CD4-positive, alpha-beta T cell (primary cell): ENCODE measurements at regions not wholly inside any gene's neighbourhood (a gene's known extent, or its start where the extent isn't known, plus 50 kb on each side); places are given as distances from the start of the nearest gene placed in this dataset.

Experiments
- ATAC-seq: fragments of 200-7000 bp; cut with Tn5 transposase; one replicate; pipeline ENCODE4 v1.10.0; 2022; ENCODE audit warnings: mild to moderate bottlenecking; ENCODE audit not compliant: poor library complexity
- CTCF ChIA-PET: fragments of 350-600 bp; sonication (Branson Sonifier 250); formaldehyde crosslinking; loops from one replicate; lab custom pipeline; 2021; ENCODE audit warnings: antibody characterized with exemption, inconsistent platforms; lab: Charles Lee
- POLR2A ChIA-PET: fragments of 350-600 bp; sonication (Branson Sonifier 250); formaldehyde crosslinking; loops from one replicate; lab custom pipeline; 2021; ENCODE audit warnings: antibody characterized with exemption, inconsistent platforms; lab: Charles Lee
- DNase-seq, 14 experiments: peaks; one replicate each; pipeline ENCODE4 v3.0.0-alpha.2; 2013 to 2020; ENCODE audit warnings: mixed read lengths in 2 of 14
- H3K27ac ChIP-seq, 2 donors: one replicate each; pipeline versions ENCODE4 v1.5.1 to v1.7.0; 2013; ENCODE audit warnings: low read length in 2 of 2, low read depth in 1 of 2, mild to moderate bottlenecking in 1 of 2
- H3K27me3 ChIP-seq, 2 experiments: 1 replicate in 1 of 2; 2 replicates in 1 of 2; pipeline versions ENCODE4 v1.6.1 to v1.7.0; 2013; ENCODE audit warnings: low read length in 2 of 2, control low read depth in 1 of 2, mild to moderate bottlenecking in 1 of 2, moderate library complexity in 1 of 2; ENCODE audit not compliant: insufficient read depth in 2 of 2, control insufficient read depth in 1 of 2
- H3K36me3 ChIP-seq: one replicate; pipeline ENCODE4 v1.6.1; 2013; ENCODE audit warnings: low read length, control low read depth; ENCODE audit not compliant: insufficient read depth
- H3K4me1 ChIP-seq: one replicate; pipeline ENCODE4 v1.6.1; 2013; ENCODE audit warnings: low read length, control low read depth; ENCODE audit not compliant: insufficient read depth
- H3K4me3 ChIP-seq: one replicate; pipeline ENCODE4 v1.5.1; 2013; ENCODE audit warnings: mild to moderate bottlenecking, low read length, moderate library complexity
- H3K9me3 ChIP-seq, 2 experiments: 1 replicate in 1 of 2; 2 replicates in 1 of 2; pipeline versions ENCODE4 v1.6.1 to v1.7.0; 2013; ENCODE audit warnings: low read length in 2 of 2, mild to moderate bottlenecking in 2 of 2, control low read depth in 1 of 2, moderate library complexity in 1 of 2; ENCODE audit not compliant: control insufficient read depth in 1 of 2, insufficient read depth in 1 of 2
- H3K27ac Mint-ChIP-seq: one replicate; pipeline ENCODE4 v1.8.0; 2020; ENCODE audit warnings: mixed read lengths
- H3K27me3 Mint-ChIP-seq: one replicate; pipeline ENCODE4 v1.8.0; 2021; ENCODE audit warnings: mixed read lengths
- H3K36me3 Mint-ChIP-seq: one replicate; pipeline ENCODE4 v1.8.0; 2021; ENCODE audit warnings: low read depth, mixed read lengths
- H3K4me1 Mint-ChIP-seq: one replicate; pipeline ENCODE4 v1.8.0; 2021; ENCODE audit warnings: low read depth, mixed read lengths
- H3K4me3 Mint-ChIP-seq: one replicate; pipeline ENCODE4 v1.8.0; 2020; ENCODE audit warnings: mild to moderate bottlenecking, mixed read lengths
- H3K9me3 Mint-ChIP-seq: one replicate; pipeline ENCODE4 v1.8.0; 2020; ENCODE audit warnings: mixed read lengths
- intact Hi-C, 2 experiments: fragments of 100-400 bp; cut with DNase I in 1 of 2; cut with micrococcal nuclease in 1 of 2; formaldehyde crosslinking; loops; one replicate each; pipeline versions ENCODE4 v1.15.1 to v1.9.0; 2023 to 2025; cut with DNase I, micrococcal nuclease
- TF ChIP-seq, protein P1 (sequence below): fragments of 200-600 bp; IDR thresholded peaks from one replicate; pipeline ENCODE4 v1.8.0; 2022; ENCODE audit warnings: antibody characterized with exemption, mild to moderate bottlenecking

DNA sequence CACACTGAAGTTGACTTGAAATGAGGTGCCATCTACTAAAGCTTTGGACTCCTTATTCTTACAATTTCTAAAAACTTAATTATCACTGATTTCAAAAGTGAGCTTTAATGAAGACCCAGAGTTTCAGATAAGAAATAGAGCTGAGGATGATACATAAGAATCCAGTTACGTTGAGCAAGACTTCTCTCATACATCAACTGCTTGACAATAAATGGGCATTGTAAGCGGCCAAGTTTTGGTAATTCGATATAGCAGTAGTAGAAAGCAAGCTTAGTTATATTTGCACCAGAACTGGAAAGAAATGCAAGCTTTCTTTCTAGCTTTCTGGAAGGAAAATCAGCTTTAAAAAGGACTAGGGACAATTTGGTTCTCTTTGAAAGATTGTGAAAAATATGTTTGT lies 1359.6 kb downstream of the FSCB start:
- TF ChIP-seq, protein P1, sequence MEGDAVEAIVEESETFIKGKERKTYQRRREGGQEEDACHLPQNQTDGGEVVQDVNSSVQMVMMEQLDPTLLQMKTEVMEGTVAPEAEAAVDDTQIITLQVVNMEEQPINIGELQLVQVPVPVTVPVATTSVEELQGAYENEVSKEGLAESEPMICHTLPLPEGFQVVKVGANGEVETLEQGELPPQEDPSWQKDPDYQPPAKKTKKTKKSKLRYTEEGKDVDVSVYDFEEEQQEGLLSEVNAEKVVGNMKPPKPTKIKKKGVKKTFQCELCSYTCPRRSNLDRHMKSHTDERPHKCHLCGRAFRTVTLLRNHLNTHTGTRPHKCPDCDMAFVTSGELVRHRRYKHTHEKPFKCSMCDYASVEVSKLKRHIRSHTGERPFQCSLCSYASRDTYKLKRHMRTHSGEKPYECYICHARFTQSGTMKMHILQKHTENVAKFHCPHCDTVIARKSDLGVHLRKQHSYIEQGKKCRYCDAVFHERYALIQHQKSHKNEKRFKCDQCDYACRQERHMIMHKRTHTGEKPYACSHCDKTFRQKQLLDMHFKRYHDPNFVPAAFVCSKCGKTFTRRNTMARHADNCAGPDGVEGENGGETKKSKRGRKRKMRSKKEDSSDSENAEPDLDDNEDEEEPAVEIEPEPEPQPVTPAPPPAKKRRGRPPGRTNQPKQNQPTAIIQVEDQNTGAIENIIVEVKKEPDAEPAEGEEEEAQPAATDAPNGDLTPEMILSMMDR: no peak
- Mint-ChIP-seq H3K27me3 (no peaks in the 10 kb centered on the region), H3K4me1 (no peaks in the 10 kb centered on the region), H3K9me3 (peaks cover 8% of the 10 kb centered on the region), H3K36me3 (no peaks in the 10 kb centered on the region), H3K4me3 (no peak overlapping the region), H3K27ac (no peak overlapping the region)
- CTCF ChIA-PET: no interaction called here
- no peaks in the 10 kb centered on the region for H3K27me3 ChIP-seq
- ATAC-seq (no peak), DNase-seq (no peak)
- H3K9me3 ChIP-seq: peaks cover 0 to 3% of the 10 kb centered on the region in 2 experiments
- H3K4me3 ChIP-seq: no peak overlapping the region
- POLR2A ChIA-PET: no interaction called here
- intact Hi-C loops: no loop called here
- H3K36me3 ChIP-seq: no peaks in the 10 kb centered on the region
- no peaks in the 10 kb centered on the region for H3K4me1 ChIP-seq
- H3K27ac ChIP-seq: no peak overlapping the region

DNA sequence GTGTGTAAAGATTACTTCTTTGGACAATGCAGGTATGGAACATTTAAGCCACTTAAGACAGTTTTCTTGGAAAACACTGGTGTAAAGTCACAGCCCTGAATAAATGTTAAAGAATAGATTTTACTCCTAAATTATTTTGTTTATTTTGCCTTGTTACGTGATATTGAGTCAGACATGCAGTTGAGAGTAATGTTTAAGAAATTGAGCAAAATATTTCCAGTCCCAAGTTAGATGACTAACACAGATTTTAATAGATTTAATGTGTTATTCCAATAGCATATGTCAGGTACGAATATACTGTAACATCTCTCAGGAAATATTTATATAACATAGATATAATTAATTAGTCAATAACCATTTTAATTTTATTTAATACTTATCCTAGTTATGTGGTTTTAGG lies 1361.7 kb downstream of the FSCB start:
- Mint-ChIP-seq H3K27me3 (no peaks in the 10 kb centered on the region), H3K4me3 (no peak overlapping the region), H3K27ac (no peak overlapping the region), H3K4me1 (no peaks in the 10 kb centered on the region), H3K9me3 (peaks cover 8% of the 10 kb centered on the region), H3K36me3 (no peaks in the 10 kb centered on the region)
- no peak overlapping the region for H3K4me3 ChIP-seq
- DNase-seq: no peak
- no peaks in the 10 kb centered on the region for H3K36me3 ChIP-seq
- H3K27ac ChIP-seq: no peak overlapping the region
- peaks cover 0 to 8% of the 10 kb centered on the region in 2 experiments for H3K9me3 ChIP-seq
- no peaks in the 10 kb centered on the region for H3K4me1 ChIP-seq
- CTCF ChIA-PET: no interaction called here
- ATAC-seq: no peak
- intact Hi-C loops: no loop called here
- POLR2A ChIA-PET: no interaction called here
- TF ChIP-seq, protein P1: no peak
- no peaks in the 10 kb centered on the region for H3K27me3 ChIP-seq

DNA sequence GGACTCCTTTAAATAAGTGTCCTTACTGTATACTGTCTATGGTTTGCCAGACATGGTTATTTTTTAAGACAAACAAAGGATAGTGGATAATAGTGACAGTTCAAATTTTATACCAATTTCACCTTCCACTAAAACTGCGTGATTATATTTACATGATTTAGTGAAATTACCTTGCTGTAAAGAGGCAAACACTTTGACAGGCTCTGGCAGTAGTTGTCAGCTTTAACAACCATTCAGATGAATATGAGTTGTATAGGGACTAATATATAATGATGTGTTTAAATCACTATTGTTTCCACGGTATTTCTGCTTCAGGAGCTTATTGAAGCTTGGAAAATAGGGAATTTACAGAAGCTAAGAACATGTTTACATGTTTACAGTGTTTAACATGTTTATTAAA lies 1364.0 kb downstream of the FSCB start:
- no peaks in the 10 kb centered on the region for H3K4me1 Mint-ChIP-seq
- CTCF ChIA-PET: no interaction called here
- H3K9me3 Mint-ChIP-seq: peaks cover 8% of the 10 kb centered on the region
- TF ChIP-seq, protein P1: no peak
- H3K4me3 Mint-ChIP-seq: no peak overlapping the region
- no peaks in the 10 kb centered on the region for H3K36me3 Mint-ChIP-seq
- H3K27me3 Mint-ChIP-seq: no peaks in the 10 kb centered on the region
- intact Hi-C loops: no loop called here
- H3K4me1 ChIP-seq: no peaks in the 10 kb centered on the region
- DNase-seq (no peak), ATAC-seq (no peak)
- POLR2A ChIA-PET: no interaction called here
- no peaks in the 10 kb centered on the region for H3K36me3 ChIP-seq
- H3K27ac Mint-ChIP-seq: no peak overlapping the region
- H3K27me3 ChIP-seq: no peaks in the 10 kb centered on the region
- peaks cover 0 to 8% of the 10 kb centered on the region in 2 experiments for H3K9me3 ChIP-seq
- H3K4me3 ChIP-seq: no peak overlapping the region
- no peak overlapping the region for H3K27ac ChIP-seq
